H9 (cell line): ENCODE measurements at regions not wholly inside any gene's neighbourhood (a gene's known extent, or its start where the extent isn't known, plus 50 kb on each side); places are given as distances from the start of the nearest gene placed in this dataset.

Experiments
- DNase-seq: peaks from one replicate; pipeline ENCODE4 v3.0.0-alpha.2; 2017
- H2AFZ ChIP-seq: one replicate; pipeline ENCODE4 v1.6.1; 2013; ENCODE audit warnings: mild to moderate bottlenecking, low read length, control low read depth, moderate library complexity
- H2AK5ac ChIP-seq: 2 replicates; pipeline ENCODE4 v1.6.1; 2013; ENCODE audit warnings: low read length, control low read depth, mixed read lengths; ENCODE audit not compliant: insufficient read length
- H2BK120ac ChIP-seq: one replicate; pipeline ENCODE4 v1.6.1; 2013; ENCODE audit warnings: low read depth, mild to moderate bottlenecking, low read length, control low read depth, inconsistent platforms; ENCODE audit not compliant: poor library complexity, severe bottlenecking
- H2BK12ac ChIP-seq: 2 replicates; pipeline ENCODE4 v1.6.1; 2013; ENCODE audit warnings: low read length, control low read depth, mixed read lengths, low read depth; ENCODE audit not compliant: insufficient read length
- H2BK15ac ChIP-seq: 2 replicates; pipeline ENCODE4 v1.6.1; 2013; ENCODE audit warnings: low read depth, low read length, control low read depth
- H2BK20ac ChIP-seq: one replicate; pipeline ENCODE4 v1.6.1; 2013; ENCODE audit warnings: low read depth, mild to moderate bottlenecking, low read length, control low read depth, inconsistent platforms; ENCODE audit not compliant: poor library complexity, severe bottlenecking
- H2BK5ac ChIP-seq: 2 replicates; pipeline ENCODE4 v1.6.1; 2013; ENCODE audit warnings: low read length, control low read depth, mixed read lengths; ENCODE audit not compliant: insufficient read length
- H3K14ac ChIP-seq: 2 replicates; pipeline ENCODE4 v1.6.1; 2013; ENCODE audit warnings: low read length, control low read depth; ENCODE audit not compliant: insufficient read depth
- H3K18ac ChIP-seq: 2 replicates; pipeline ENCODE4 v1.6.1; 2013; ENCODE audit warnings: low read depth, mild to moderate bottlenecking, mixed read lengths, low read length, control low read depth; ENCODE audit not compliant: insufficient read length
- H3K23ac ChIP-seq: 2 replicates; pipeline ENCODE4 v1.6.1; 2013; ENCODE audit warnings: low read length, control low read depth, mixed read lengths, low read depth; ENCODE audit not compliant: insufficient read length
- H3K23me2 ChIP-seq: 2 replicates; pipeline ENCODE4 v1.6.1; 2013; ENCODE audit warnings: low read depth, mild to moderate bottlenecking, mixed read lengths, low read length, control low read depth; ENCODE audit not compliant: insufficient read length, poor library complexity, severe bottlenecking
- H3K27ac ChIP-seq: 2 replicates; pipeline ENCODE4 v1.5.1; 2013; ENCODE audit warnings: low read length, control low read depth, mixed read lengths, low read depth; ENCODE audit not compliant: insufficient read length
- H3K27me3 ChIP-seq: 2 replicates; pipeline ENCODE4 v1.6.1; 2013; ENCODE audit warnings: low read length, control low read depth, inconsistent platforms; ENCODE audit not compliant: insufficient read depth
- H3K4ac ChIP-seq: 2 replicates; pipeline ENCODE4 v1.6.1; 2013; ENCODE audit warnings: low read depth, mild to moderate bottlenecking, control low read depth, inconsistent platforms, low read length, moderate library complexity
- H3K4me1 ChIP-seq: 2 replicates; pipeline ENCODE4 v1.6.1; 2013; ENCODE audit warnings: low read length, control low read depth, inconsistent platforms; ENCODE audit not compliant: insufficient read depth
- H3K4me2 ChIP-seq: 2 replicates; pipeline ENCODE4 v1.6.1; 2013; ENCODE audit warnings: low read length, control low read depth, mixed read lengths; ENCODE audit not compliant: insufficient read length, insufficient read depth
- H3K56ac ChIP-seq: 2 replicates; pipeline ENCODE4 v1.6.1; 2013; ENCODE audit warnings: low read depth, mild to moderate bottlenecking, mixed read lengths, low read length, control low read depth; ENCODE audit not compliant: insufficient read length
- H3K79me1 ChIP-seq: 2 replicates; pipeline ENCODE4 v1.6.1; 2013; ENCODE audit warnings: low read depth, mild to moderate bottlenecking, moderate library complexity, low read length, control low read depth, inconsistent platforms; ENCODE audit not compliant: insufficient read depth, poor library complexity, severe bottlenecking
- H3K79me2 ChIP-seq: 2 replicates; pipeline ENCODE4 v1.6.1; 2013; ENCODE audit warnings: low read length, control low read depth, inconsistent platforms; ENCODE audit not compliant: insufficient read depth
- H3K9ac ChIP-seq: 2 replicates; pipeline ENCODE4 v1.6.1; 2013; ENCODE audit warnings: low read length, control low read depth, mixed read lengths; ENCODE audit not compliant: insufficient read length; ENCODE audit errors: extremely low read depth
- H3K9me3 ChIP-seq: one replicate; pipeline ENCODE4 v1.6.1; 2013; ENCODE audit warnings: low read depth, low read length, inconsistent platforms; ENCODE audit not compliant: control insufficient read depth
- H3T11ph ChIP-seq: one replicate; pipeline ENCODE4 v1.6.1; 2013; ENCODE audit warnings: mild to moderate bottlenecking, low read length, control low read depth, inconsistent platforms
- H4K20me1 ChIP-seq: one replicate; pipeline ENCODE4 v1.6.1; 2013; ENCODE audit not compliant: control insufficient read depth, insufficient read length, insufficient read depth
- H4K5ac ChIP-seq: 2 replicates; pipeline ENCODE4 v1.6.1; 2013; ENCODE audit warnings: low read depth, mild to moderate bottlenecking, mixed read lengths, low read length, control low read depth; ENCODE audit not compliant: insufficient read length
- H4K8ac ChIP-seq: replicated peaks from 2 replicates; pipeline ENCODE4 v1.6.1; 2013; ENCODE audit warnings: low read length, control low read depth, mixed read lengths, low read depth; ENCODE audit not compliant: insufficient read length
- H4K91ac ChIP-seq: 2 replicates; pipeline ENCODE4 v1.6.1; 2013; ENCODE audit warnings: low read depth, mild to moderate bottlenecking, moderate library complexity, mixed read lengths, low read length, control low read depth; ENCODE audit not compliant: insufficient read length
- H3K27ac Mint-ChIP-seq, 3 experiments: 2 replicates in 2 of 3; 3 replicates in 1 of 3; pipeline ENCODE4 v1.8.0; 2020 to 2021; ENCODE audit warnings: mixed read lengths in 3 of 3, mild to moderate bottlenecking in 1 of 3, moderate library complexity in 1 of 3
- H3K27me3 Mint-ChIP-seq: 2 replicates; pipeline ENCODE4 v1.8.0; 2021; ENCODE audit warnings: low read depth, mild to moderate bottlenecking, moderate library complexity, mixed read lengths
- H3K36me3 Mint-ChIP-seq, 3 experiments: 2 replicates in 2 of 3; 3 replicates in 1 of 3; pipeline ENCODE4 v1.8.0; 2020 to 2021; ENCODE audit warnings: low read depth in 3 of 3, mixed read lengths in 3 of 3; ENCODE audit not compliant: insufficient read depth in 1 of 3
- H3K4me1 Mint-ChIP-seq, 2 experiments: 2 replicates each; pipeline ENCODE4 v1.8.0; 2020; ENCODE audit warnings: mixed read lengths in 2 of 2
- H3K4me3 Mint-ChIP-seq, 2 experiments: 2 replicates in 1 of 2; 3 replicates in 1 of 2; pipeline ENCODE4 v1.8.0; 2020 to 2021; ENCODE audit warnings: mild to moderate bottlenecking in 2 of 2, mixed read lengths in 2 of 2, moderate library complexity in 1 of 2
- H3K9me3 Mint-ChIP-seq, 2 experiments: 2 replicates in 1 of 2; 3 replicates in 1 of 2; pipeline ENCODE4 v1.8.0; 2020; ENCODE audit warnings: mild to moderate bottlenecking in 2 of 2, mixed read lengths in 2 of 2, moderate library complexity in 1 of 2
- WGBS: extraction: QIAGEN DNeasy Blood & Tissue Kit; methylation state at CpG from one replicate; pipeline ENCODE4 v1.1.7; 2013; ENCODE audit warnings: missing lambda C conversion rate, low lambda C conversion rate, mixed read lengths; ENCODE audit not compliant: insufficient read length; ENCODE audit errors: extremely low coverage; 5-methylcytosine and 5-hydroxymethylcytosine counted together
- TF ChIP-seq, protein P1 (sequence below): fragments of 200-600 bp; sonication (generic); conservative IDR thresholded peaks from 3 replicates; pipeline ENCODE4 v1.8.0; 2021; ENCODE audit warnings: antibody characterized with exemption, mild to moderate bottlenecking

- Histone ChIP-seq H3K23ac (no peak overlapping the region), H4K5ac (no peak overlapping the region), H2BK5ac (no peak overlapping the region), H3T11ph (no peak overlapping the region), H4K20me1 (no peaks in the 10 kb centered on the region), H2AFZ (no peak overlapping the region), H4K8ac (no peak overlapping the region), H3K9me3 (no peaks in the 10 kb centered on the region), H3K4ac (no peak overlapping the region), H3K79me1 (no peaks in the 10 kb centered on the region), H3K4me1 (peaks cover 4% of the 10 kb centered on the region; the same call in 1 of the 2 replicates), H2BK15ac (no peak overlapping the region), H3K9ac (no peak overlapping the region), H3K27me3 (no peaks in the 10 kb centered on the region), H2BK20ac (no peak overlapping the region), H2BK120ac (no peak overlapping the region), H2BK12ac (no peak overlapping the region), H4K91ac (no peak overlapping the region), H2AK5ac (no peak overlapping the region), H3K23me2 (no peaks in the 10 kb centered on the region), H3K56ac (no peak overlapping the region), H3K18ac (no peak overlapping the region), H3K14ac (no peak overlapping the region), H3K4me2 (no peak overlapping the region), H3K79me2 (no peaks in the 10 kb centered on the region), H3K27ac (no peak overlapping the region)
- Mint-ChIP-seq H3K4me1 (peaks cover 25 to 27% of the 10 kb centered on the region in 2 experiments), H3K27ac (peak overlapping the region in 1 of 3 experiments; percentile 39; a peak in 1 of 7 replicates), H3K27me3 (0 out of 2 replicates have a peak, but pooled peaks cover 2% of the 10 kb centered on the region), H3K9me3 (no peaks in the 10 kb centered on the region; a peak in 1 of 5 replicates), H3K36me3 (no peaks in the 10 kb centered on the region), H3K4me3 (no peak overlapping the region)
- peak; percentile 56 for DNase-seq
- TF ChIP-seq, protein P1, sequence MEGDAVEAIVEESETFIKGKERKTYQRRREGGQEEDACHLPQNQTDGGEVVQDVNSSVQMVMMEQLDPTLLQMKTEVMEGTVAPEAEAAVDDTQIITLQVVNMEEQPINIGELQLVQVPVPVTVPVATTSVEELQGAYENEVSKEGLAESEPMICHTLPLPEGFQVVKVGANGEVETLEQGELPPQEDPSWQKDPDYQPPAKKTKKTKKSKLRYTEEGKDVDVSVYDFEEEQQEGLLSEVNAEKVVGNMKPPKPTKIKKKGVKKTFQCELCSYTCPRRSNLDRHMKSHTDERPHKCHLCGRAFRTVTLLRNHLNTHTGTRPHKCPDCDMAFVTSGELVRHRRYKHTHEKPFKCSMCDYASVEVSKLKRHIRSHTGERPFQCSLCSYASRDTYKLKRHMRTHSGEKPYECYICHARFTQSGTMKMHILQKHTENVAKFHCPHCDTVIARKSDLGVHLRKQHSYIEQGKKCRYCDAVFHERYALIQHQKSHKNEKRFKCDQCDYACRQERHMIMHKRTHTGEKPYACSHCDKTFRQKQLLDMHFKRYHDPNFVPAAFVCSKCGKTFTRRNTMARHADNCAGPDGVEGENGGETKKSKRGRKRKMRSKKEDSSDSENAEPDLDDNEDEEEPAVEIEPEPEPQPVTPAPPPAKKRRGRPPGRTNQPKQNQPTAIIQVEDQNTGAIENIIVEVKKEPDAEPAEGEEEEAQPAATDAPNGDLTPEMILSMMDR = no peak
- WGBS = no CpG with 5 or more reads among the region's 4 CpGs
Observed at GRCh38 chr9:7542693-7543092, 256.9 kb downstream of the DMAC1 start.
